ENCODE measurements at regions not wholly inside any gene's neighbourhood (a gene's known extent, or its start where the extent isn't known, plus 50 kb on each side); places are given as distances from the start of the nearest gene placed in this dataset.

DNA sequence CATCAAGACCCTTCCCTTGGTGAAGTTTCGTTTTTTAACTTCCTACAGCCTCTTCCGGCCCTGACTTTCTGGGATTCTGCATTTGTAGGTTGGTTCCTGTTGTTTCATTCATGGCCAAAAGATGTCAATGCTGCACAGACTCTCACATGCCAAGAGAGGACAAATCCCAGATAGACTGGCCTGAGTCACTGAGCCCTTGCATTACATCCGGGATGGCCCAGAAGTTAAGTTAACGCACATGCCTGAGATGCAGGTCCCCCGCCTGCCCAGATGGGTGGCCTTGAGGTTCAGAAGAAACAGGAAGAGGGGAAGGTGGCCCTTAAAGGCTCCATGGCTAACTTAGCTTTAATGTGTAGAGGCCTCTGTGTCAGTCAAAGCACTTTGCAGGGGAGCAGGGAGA is 51.6 kb upstream of the SRGAP3 start:
- Histone ChIP-seq H3K79me1 (ENCODE audit: low read depth, low read length) (no peaks in the 10 kb centered on the region), H3K14ac (ENCODE audit: low read length) (no peak overlapping the region), H3K27ac (replicated peaks; ENCODE audit: low read length) (no peak overlapping the region), H2BK12ac (ENCODE audit: low read length) (no peak overlapping the region), H3K18ac (ENCODE audit: low read length) (no peak overlapping the region), H3K4me2 (ENCODE audit: insufficient read depth, low read length, poor library complexity, severe bottlenecking) (no peak overlapping the region), H3K9ac (ENCODE audit: low read depth, low read length, poor library complexity) (no peak overlapping the region), H2BK5ac (ENCODE audit: low read length) (no peak overlapping the region), H3K36me3 (replicated peaks in 1 of 2; ENCODE audit: control insufficient read depth in 2 of 2, insufficient read depth in 2 of 2, low read length in 2 of 2) (no peaks in the 10 kb centered on the region), H2BK120ac (ENCODE audit: low read depth, low read length) (no peak overlapping the region), H2AFZ (ENCODE audit: low read length) (peak overlapping the region; percentile 72), H3K23ac (ENCODE audit: low read depth, low read length, poor library complexity) (no peak overlapping the region), H2AK5ac (ENCODE audit: low read depth, low read length) (no peak overlapping the region), H3K4me3 (ENCODE audit: low read length in 2 of 2) (no peak overlapping the region), H2BK15ac (ENCODE audit: low read length) (no peak overlapping the region), H4K8ac (ENCODE audit: low read depth, low read length) (no peak overlapping the region), H3K4ac (ENCODE audit: low read length) (no peak overlapping the region), H3K4me1 (ENCODE audit: control insufficient read depth in 2 of 2, insufficient read depth in 1 of 2, low read depth in 1 of 2, low read length in 2 of 2) (peaks cover 6 to 10% of the 10 kb centered on the region in 2 donors), H4K91ac (ENCODE audit: low read depth, low read length, poor library complexity) (no peak overlapping the region), H3K27me3 (ENCODE audit: control insufficient read depth in 3 of 3, insufficient read depth in 3 of 3, low read depth in 1 of 3, low read length in 3 of 3) (no peaks in the 10 kb centered on the region), H3K9me3 (replicated peaks in 1 of 2; ENCODE audit: control insufficient read depth in 2 of 2, insufficient read depth in 1 of 2, low read depth in 1 of 2, low read length in 2 of 2) (no peaks in the 10 kb centered on the region)
- no CpG with 5 or more reads among the region's 5 CpGs for WGBS, 2 donors (ENCODE audit: extremely low coverage in 2 of 2, insufficient read length in 2 of 2, insufficient replicate concordance in 1 of 2)
- no peak for DNase-seq (ENCODE audit: low spot score)

DNA sequence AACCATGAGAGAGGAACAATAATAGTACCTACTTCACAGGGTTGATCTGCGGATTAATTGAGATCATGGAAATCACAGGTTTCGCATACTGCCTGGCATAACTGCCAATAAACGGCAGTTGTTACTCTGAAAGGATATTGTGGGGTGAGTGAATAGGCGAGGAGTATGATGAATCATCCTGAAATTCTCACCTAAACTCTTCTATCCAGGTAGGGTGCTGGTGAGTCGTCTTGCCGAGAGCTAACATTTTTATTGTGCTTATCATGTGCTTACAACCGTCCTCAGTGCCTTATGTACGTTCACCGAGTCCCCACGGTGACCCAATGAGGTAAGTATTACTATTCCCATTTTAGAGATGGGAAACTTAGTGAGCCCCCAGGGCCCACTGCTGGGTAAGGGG is 52.4 kb upstream of the SRGAP3 start:
- H3K4me1 ChIP-seq (ENCODE audit: control insufficient read depth in 2 of 2, insufficient read depth in 1 of 2, low read depth in 1 of 2, low read length in 2 of 2): peaks cover 6 to 10% of the 10 kb centered on the region in 2 donors
- H3K79me1 ChIP-seq (ENCODE audit: low read depth, low read length): no peaks in the 10 kb centered on the region
- no peak overlapping the region for H3K23ac ChIP-seq (ENCODE audit: low read depth, low read length, poor library complexity)
- DNase-seq (ENCODE audit: low spot score): no peak
- H3K27ac ChIP-seq (replicated peaks; ENCODE audit: low read length): no peak overlapping the region
- H3K4ac ChIP-seq (ENCODE audit: low read length): no peak overlapping the region
- peak overlapping the region; percentile 66 for H3K18ac ChIP-seq (ENCODE audit: low read length)
- no peak overlapping the region for H2BK5ac ChIP-seq (ENCODE audit: low read length)
- no peak overlapping the region for H2BK12ac ChIP-seq (ENCODE audit: low read length)
- H2BK120ac ChIP-seq (ENCODE audit: low read depth, low read length): no peak overlapping the region
- no peak overlapping the region for H3K14ac ChIP-seq (ENCODE audit: low read length)
- H3K27me3 ChIP-seq (ENCODE audit: control insufficient read depth in 3 of 3, insufficient read depth in 3 of 3, low read depth in 1 of 3, low read length in 3 of 3): no peaks in the 10 kb centered on the region
- no CpG with 5 or more reads among the region's 10 CpGs for WGBS, 2 donors (ENCODE audit: extremely low coverage in 2 of 2, insufficient read length in 2 of 2, insufficient replicate concordance in 1 of 2)
- no peaks in the 10 kb centered on the region for H3K36me3 ChIP-seq (replicated peaks in 1 of 2; ENCODE audit: control insufficient read depth in 2 of 2, insufficient read depth in 2 of 2, low read length in 2 of 2)
- no peaks in the 10 kb centered on the region for H3K9me3 ChIP-seq (replicated peaks in 1 of 2; ENCODE audit: control insufficient read depth in 2 of 2, insufficient read depth in 1 of 2, low read depth in 1 of 2, low read length in 2 of 2)
- H3K4me2 ChIP-seq (ENCODE audit: insufficient read depth, low read length, poor library complexity, severe bottlenecking): peak overlapping the region; percentile 55
- no peak overlapping the region for H3K4me3 ChIP-seq (ENCODE audit: low read length in 2 of 2)
- no peak overlapping the region for H4K91ac ChIP-seq (ENCODE audit: low read depth, low read length, poor library complexity)
- peak overlapping the region; percentile 89 for H2AFZ ChIP-seq (ENCODE audit: low read length)
- H4K8ac ChIP-seq (ENCODE audit: low read depth, low read length): no peak overlapping the region
- no peak overlapping the region for H3K9ac ChIP-seq (ENCODE audit: low read depth, low read length, poor library complexity)
- no peak overlapping the region for H2AK5ac ChIP-seq (ENCODE audit: low read depth, low read length)
- peak overlapping the region; percentile 56 for H2BK15ac ChIP-seq (ENCODE audit: low read length)

DNA sequence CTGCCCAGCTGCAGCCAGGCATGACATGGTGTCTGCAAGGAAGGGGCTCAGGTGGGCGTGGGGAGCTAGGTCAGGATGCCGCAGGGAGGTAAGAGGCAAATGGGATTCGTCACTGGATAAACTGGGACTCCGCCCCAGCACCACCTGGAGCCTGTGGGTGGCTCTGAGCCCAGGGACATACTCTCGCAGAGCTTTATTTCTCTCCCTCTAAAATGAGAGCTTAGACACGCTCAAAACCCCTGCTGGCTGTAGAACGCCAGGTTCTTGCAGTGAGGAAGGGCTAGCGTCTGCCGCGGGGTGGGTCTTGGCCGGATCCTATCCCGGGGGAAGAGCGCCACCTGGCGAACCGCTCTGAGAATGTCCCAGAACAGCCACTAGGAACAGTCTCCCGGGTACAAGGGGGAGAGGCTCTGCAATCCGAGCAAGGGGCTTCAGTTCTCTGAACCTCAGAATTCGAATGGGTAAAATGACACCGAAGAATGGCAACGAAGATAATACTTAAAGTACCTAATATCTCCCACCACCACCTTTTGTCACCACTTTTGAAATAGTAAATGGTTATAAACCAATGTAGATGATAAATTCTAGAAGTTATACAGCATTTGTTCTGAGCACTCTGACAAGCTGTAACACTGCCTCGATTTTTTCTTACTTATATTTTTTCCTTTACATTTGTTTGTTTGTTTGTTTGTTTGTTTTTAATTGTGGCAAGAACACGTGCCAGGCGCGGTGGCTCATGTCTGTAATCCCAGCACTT is 53.2 kb upstream of the SRGAP3 start:
- H2BK120ac ChIP-seq (ENCODE audit: low read depth, low read length): no peak overlapping the region
- H3K4me1 ChIP-seq (ENCODE audit: control insufficient read depth in 2 of 2, insufficient read depth in 1 of 2, low read depth in 1 of 2, low read length in 2 of 2): peaks cover 6 to 15% of the 10 kb centered on the region in 2 donors
- H3K4ac ChIP-seq (ENCODE audit: low read length): no peak overlapping the region
- no peak overlapping the region for H3K27ac ChIP-seq (replicated peaks; ENCODE audit: low read length)
- H2AFZ ChIP-seq (ENCODE audit: low read length): peak overlapping the region; percentile 89
- peak; percentile 87 for DNase-seq (ENCODE audit: low spot score)
- H3K9ac ChIP-seq (ENCODE audit: low read depth, low read length, poor library complexity): peak overlapping the region; percentile 14
- H4K8ac ChIP-seq (ENCODE audit: low read depth, low read length): no peak overlapping the region
- H3K9me3 ChIP-seq (replicated peaks in 1 of 2; ENCODE audit: control insufficient read depth in 2 of 2, insufficient read depth in 1 of 2, low read depth in 1 of 2, low read length in 2 of 2): no peaks in the 10 kb centered on the region
- peak overlapping the region; percentile 56 for H2BK15ac ChIP-seq (ENCODE audit: low read length)
- no CpG with 5 or more reads among the region's 24 CpGs for WGBS, 2 donors (ENCODE audit: extremely low coverage in 2 of 2, insufficient read length in 2 of 2, insufficient replicate concordance in 1 of 2)
- peak overlapping the region; percentile 55 for H3K4me2 ChIP-seq (ENCODE audit: insufficient read depth, low read length, poor library complexity, severe bottlenecking)
- H3K18ac ChIP-seq (ENCODE audit: low read length): peak overlapping the region; percentile 66
- H3K27me3 ChIP-seq (ENCODE audit: control insufficient read depth in 3 of 3, insufficient read depth in 3 of 3, low read depth in 1 of 3, low read length in 3 of 3): no peaks in the 10 kb centered on the region
- no peaks in the 10 kb centered on the region for H3K36me3 ChIP-seq (replicated peaks in 1 of 2; ENCODE audit: control insufficient read depth in 2 of 2, insufficient read depth in 2 of 2, low read length in 2 of 2)
- H4K91ac ChIP-seq (ENCODE audit: low read depth, low read length, poor library complexity): no peak overlapping the region
- no peaks in the 10 kb centered on the region for H3K79me1 ChIP-seq (ENCODE audit: low read depth, low read length)
- H3K23ac ChIP-seq (ENCODE audit: low read depth, low read length, poor library complexity): no peak overlapping the region
- no peak overlapping the region for H3K14ac ChIP-seq (ENCODE audit: low read length)
- no peak overlapping the region for H2BK5ac ChIP-seq (ENCODE audit: low read length)
- no peak overlapping the region for H2BK12ac ChIP-seq (ENCODE audit: low read length)
- H2AK5ac ChIP-seq (ENCODE audit: low read depth, low read length): no peak overlapping the region
- peak overlapping the region; percentile 18 to 30 for H3K4me3 ChIP-seq (ENCODE audit: low read length in 2 of 2)

GRCh38 chr3:9308298-9308990 is 54.4 kb upstream of the THUMPD3 start:
- H3K27ac ChIP-seq (replicated peaks; ENCODE audit: low read length): no peak overlapping the region

More at GRCh38 chr3:9308298-9308990, 54.4 kb upstream of the THUMPD3 start:
- Histone ChIP-seq H4K91ac (ENCODE audit: low read depth, low read length, poor library complexity) (no peak overlapping the region), H3K27me3 (ENCODE audit: control insufficient read depth in 3 of 3, insufficient read depth in 3 of 3, low read depth in 1 of 3, low read length in 3 of 3) (no peaks in the 10 kb centered on the region), H3K4me2 (ENCODE audit: insufficient read depth, low read length, poor library complexity, severe bottlenecking) (no peak overlapping the region), H2BK15ac (ENCODE audit: low read length) (peak overlapping the region; percentile 4), H4K8ac (ENCODE audit: low read depth, low read length) (no peak overlapping the region), H2BK12ac (ENCODE audit: low read length) (no peak overlapping the region), H2AFZ (ENCODE audit: low read length) (no peak overlapping the region), H3K4me3 (ENCODE audit: low read length in 2 of 2) (no peak overlapping the region), H3K14ac (ENCODE audit: low read length) (no peak overlapping the region), H3K4me1 (ENCODE audit: control insufficient read depth in 2 of 2, insufficient read depth in 1 of 2, low read depth in 1 of 2, low read length in 2 of 2) (peaks cover 7 to 12% of the 10 kb centered on the region in 2 donors), H2AK5ac (ENCODE audit: low read depth, low read length) (no peak overlapping the region), H3K4ac (ENCODE audit: low read length) (no peak overlapping the region), H3K18ac (ENCODE audit: low read length) (no peak overlapping the region), H3K9me3 (replicated peaks in 1 of 2; ENCODE audit: control insufficient read depth in 2 of 2, insufficient read depth in 1 of 2, low read depth in 1 of 2, low read length in 2 of 2) (no peaks in the 10 kb centered on the region), H2BK120ac (ENCODE audit: low read depth, low read length) (no peak overlapping the region), H3K79me1 (ENCODE audit: low read depth, low read length) (no peaks in the 10 kb centered on the region), H3K23ac (ENCODE audit: low read depth, low read length, poor library complexity) (no peak overlapping the region), H3K9ac (ENCODE audit: low read depth, low read length, poor library complexity) (no peak overlapping the region), H2BK5ac (ENCODE audit: low read length) (no peak overlapping the region), H3K36me3 (replicated peaks in 1 of 2; ENCODE audit: control insufficient read depth in 2 of 2, insufficient read depth in 2 of 2, low read length in 2 of 2) (no peaks in the 10 kb centered on the region)
- DNase-seq (ENCODE audit: low spot score): no peak
- WGBS, 2 donors (ENCODE audit: extremely low coverage in 2 of 2, insufficient read length in 2 of 2, insufficient replicate concordance in 1 of 2): no CpG with 5 or more reads among the region's 3 CpGs

All from neuronal stem cell (in vitro differentiated cells).